GM23248 (cell line): ENCODE measurements at regions not wholly inside any gene's neighbourhood (a gene's known extent, or its start where the extent isn't known, plus 50 kb on each side); places are given as distances from the start of the nearest gene placed in this dataset.

Experiments used
- DNase-seq: peaks from one replicate; pipeline ENCODE4 v3.0.0-alpha.2; 2015
- H2AFZ ChIP-seq: fragments of 200-600 bp; sonication (generic); 2 replicates; pipeline ENCODE4 v1.6.1; 2016; ENCODE audit warnings: antibody characterized with exemption
- H3F3A ChIP-seq: fragments of 200-600 bp; sonication (generic); 2 replicates; pipeline ENCODE4 v1.6.1; 2016; ENCODE audit warnings: mild to moderate bottlenecking, antibody characterized with exemption, mixed run types; ENCODE audit not compliant: insufficient read depth
- H3K27ac ChIP-seq: fragments of 200-600 bp; sonication (generic); 2 replicates; pipeline ENCODE4 v1.5.1; 2016; ENCODE audit warnings: mild to moderate bottlenecking
- H3K27me3 ChIP-seq: fragments of 200-600 bp; sonication (generic); replicated peaks from 2 replicates; pipeline ENCODE4 v1.6.1; 2016; ENCODE audit warnings: mild to moderate bottlenecking; ENCODE audit not compliant: insufficient read depth
- H3K36me3 ChIP-seq: fragments of 200-600 bp; sonication (generic); 2 replicates; pipeline ENCODE4 v1.6.1; 2016; ENCODE audit warnings: low read depth, mild to moderate bottlenecking
- H3K4me1 ChIP-seq: fragments of 200-600 bp; sonication (generic); 2 replicates; pipeline ENCODE4 v1.6.1; 2016; ENCODE audit warnings: mild to moderate bottlenecking; ENCODE audit not compliant: insufficient read depth
- H3K4me2 ChIP-seq: fragments of 200-600 bp; sonication (generic); one replicate; pipeline ENCODE4 v1.6.1; 2016; ENCODE audit warnings: mild to moderate bottlenecking; ENCODE audit not compliant: unreplicated experiment
- H3K4me3 ChIP-seq: fragments of 200-600 bp; sonication (generic); 2 replicates; pipeline ENCODE4 v1.5.1; 2016; ENCODE audit warnings: mild to moderate bottlenecking
- H3K79me2 ChIP-seq: fragments of 200-600 bp; sonication (generic); 2 replicates; pipeline ENCODE4 v1.6.1; 2016; ENCODE audit warnings: mild to moderate bottlenecking; ENCODE audit not compliant: insufficient read depth
- H3K9ac ChIP-seq: fragments of 200-600 bp; sonication (generic); 2 replicates; pipeline ENCODE4 v1.6.1; 2016; ENCODE audit warnings: mild to moderate bottlenecking
- H3K9me2 ChIP-seq: fragments of 200-600 bp; sonication (generic); 2 replicates; pipeline ENCODE4 v1.6.1; 2016; ENCODE audit warnings: mixed run types, mild to moderate bottlenecking, moderate library complexity; ENCODE audit not compliant: insufficient read depth
- H3K9me3 ChIP-seq: fragments of 200-600 bp; sonication (generic); one replicate; pipeline ENCODE4 v1.6.1; 2017; ENCODE audit warnings: low read depth
- H4K20me1 ChIP-seq: fragments of 200-600 bp; sonication (generic); 2 replicates; pipeline ENCODE4 v1.6.0; 2016; ENCODE audit not compliant: insufficient read depth
- EZH2 ChIP-seq: fragments of 200-600 bp; sonication (generic); IDR thresholded peaks from 2 replicates; pipeline ENCODE4 v1.6.1; 2018; ENCODE audit warnings: antibody characterized with exemption, mild to moderate bottlenecking; ENCODE audit not compliant: insufficient read depth, poor library complexity, severe bottlenecking
- EZH2phosphoT487 ChIP-seq: fragments of 200-600 bp; sonication (generic); IDR thresholded peaks from 2 replicates; pipeline ENCODE4 v1.6.1; 2018; ENCODE audit warnings: antibody characterized with exemption, moderate library complexity, mild to moderate bottlenecking, low read depth; ENCODE audit not compliant: insufficient read depth
- WGBS, 2 experiments: methylation state at CpG; one replicate each; pipeline ENCODE4 v1.1.6; 2015 to 2017; ENCODE audit warnings: low lambda C conversion rate in 2 of 2, low coverage in 1 of 2; ENCODE audit errors: missing lambda C conversion rate in 2 of 2; 5-methylcytosine and 5-hydroxymethylcytosine counted together
- in situ Hi-C: fragments of 300-500 bp; cut with MboI; formaldehyde crosslinking; loops from 2 replicates; pipeline ENCODE4 v1.15.0; 2020

DNA sequence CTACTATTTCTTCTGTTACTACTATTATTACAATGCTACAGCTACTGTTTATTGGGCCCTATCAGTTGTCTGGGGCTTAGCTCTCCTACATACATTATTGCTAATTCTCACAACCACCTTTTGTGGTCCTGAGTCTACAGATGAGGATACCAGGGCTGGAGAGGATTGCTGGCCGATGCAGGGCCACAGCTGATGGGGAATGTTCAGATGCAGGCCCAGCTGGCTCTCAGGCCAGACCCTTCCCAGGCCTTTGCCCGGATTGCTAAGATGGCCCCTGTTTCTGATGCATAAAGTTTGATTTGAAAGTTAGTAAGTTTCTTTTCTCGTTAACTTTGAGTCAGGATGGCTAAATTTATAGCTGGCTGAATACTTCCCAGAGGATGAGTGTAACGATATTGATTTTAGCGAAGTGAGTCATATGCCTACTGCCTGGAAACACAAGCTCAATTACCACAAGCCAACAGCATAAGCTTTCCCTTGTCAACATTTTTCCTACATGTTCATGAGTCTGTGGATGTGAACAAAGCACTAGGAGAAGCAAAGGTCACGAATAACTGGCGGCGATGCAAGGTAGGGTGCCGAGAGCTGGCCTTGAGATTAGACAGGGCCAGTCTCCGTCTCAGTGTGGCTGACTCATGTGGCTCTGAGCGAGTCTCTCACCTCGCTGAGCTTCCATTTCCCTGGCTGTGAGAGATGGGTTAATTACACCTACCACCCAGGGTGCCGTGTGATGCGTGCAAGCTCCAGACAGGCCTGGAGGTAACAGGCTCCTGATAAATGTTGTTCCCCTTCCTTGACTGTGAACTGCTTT, 111.0 kb downstream of the BEGAIN start:
- peak overlapping the region; percentile 85 for H3K9ac ChIP-seq

DNA sequence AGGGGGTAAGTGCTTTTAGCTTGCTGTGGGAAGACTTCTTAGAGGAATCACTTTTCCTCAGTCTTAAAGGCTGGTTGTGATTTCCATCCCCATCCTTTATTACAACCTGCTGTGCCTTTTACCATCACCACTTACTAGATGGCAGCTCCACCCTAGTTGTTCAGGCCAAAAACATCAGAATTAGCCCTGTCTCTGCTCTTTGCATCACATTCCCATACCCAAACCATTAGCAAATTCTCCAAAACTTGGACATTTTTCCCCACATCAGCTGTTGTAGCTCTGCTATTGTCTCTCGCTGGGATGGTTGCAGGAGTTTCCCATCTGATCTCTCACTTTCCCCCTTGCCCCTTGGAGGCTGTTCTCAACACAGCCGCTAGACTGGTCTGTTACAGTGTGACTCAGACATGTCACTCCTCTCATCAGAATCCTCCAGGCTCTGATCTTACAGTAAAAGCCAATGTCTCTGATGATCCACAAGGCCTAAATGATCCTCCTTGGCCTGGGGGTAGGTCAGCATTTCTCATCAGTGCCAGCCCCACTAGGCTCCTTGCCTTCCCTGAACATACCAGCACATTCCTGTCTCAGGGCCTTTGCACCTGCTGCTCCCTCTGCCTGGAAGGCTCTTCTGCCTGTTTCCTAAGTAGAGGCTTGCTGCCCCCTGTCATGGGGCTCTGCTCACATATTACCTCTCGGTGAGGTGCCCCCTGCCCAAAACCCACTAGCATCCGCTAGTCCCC, 102.5 kb downstream of the BEGAIN start:
- H3F3A ChIP-seq = peaks cover 25% of the 10 kb centered on the region
- H3K79me2 ChIP-seq = no peaks in the 10 kb centered on the region
- no peaks in the 10 kb centered on the region for H3K36me3 ChIP-seq
- no peak overlapping the region for H3K9ac ChIP-seq
- H3K9me3 ChIP-seq = no peaks in the 10 kb centered on the region
- H2AFZ ChIP-seq = no peak overlapping the region
- H4K20me1 ChIP-seq = no peaks in the 10 kb centered on the region
- H3K4me2 ChIP-seq = no peak overlapping the region
- no peaks in the 10 kb centered on the region for H3K27me3 ChIP-seq
- H3K4me3 ChIP-seq = no peak overlapping the region
- H3K4me1 ChIP-seq = peaks cover 19% of the 10 kb centered on the region
- no peak for TF ChIP-seq EZH2phosphoT487
- no peak for TF ChIP-seq EZH2
- no peaks in the 10 kb centered on the region for H3K9me2 ChIP-seq
- WGBS, 2 experiments = 93 to 100% methylated on average over 4 of the region's 4 CpGs
- DNase-seq = peak; percentile 3
- no peak overlapping the region for H3K27ac ChIP-seq
- in situ Hi-C loops = no loop called here

More for the DNA sequence above, 111.0 kb downstream of the BEGAIN start:
- peak overlapping the region; percentile 97 for H3K27ac ChIP-seq
- H3K9me3 ChIP-seq = no peaks in the 10 kb centered on the region
- peak overlapping the region; percentile 77 for H3K4me2 ChIP-seq
- in situ Hi-C loops = no loop called here
- WGBS, 2 experiments = 22 to 26% methylated on average over 14 of the region's 14 CpGs
- H3K79me2 ChIP-seq = no peaks in the 10 kb centered on the region
- no peaks in the 10 kb centered on the region for H3K9me2 ChIP-seq
- peaks cover 25% of the 10 kb centered on the region for H3F3A ChIP-seq
- peak; percentile 95 for DNase-seq
- H3K27me3 ChIP-seq = no peaks in the 10 kb centered on the region
- no peaks in the 10 kb centered on the region for H4K20me1 ChIP-seq
- H3K4me1 ChIP-seq = peaks cover 19% of the 10 kb centered on the region
- H2AFZ ChIP-seq = no peak overlapping the region
- TF ChIP-seq EZH2phosphoT487 (0 out of 2 replicates have a peak, but pooled peaks have one; percentile 49), EZH2 (no peak)
- H3K4me3 ChIP-seq = peak overlapping the region; percentile 33
- no peaks in the 10 kb centered on the region for H3K36me3 ChIP-seq

DNA sequence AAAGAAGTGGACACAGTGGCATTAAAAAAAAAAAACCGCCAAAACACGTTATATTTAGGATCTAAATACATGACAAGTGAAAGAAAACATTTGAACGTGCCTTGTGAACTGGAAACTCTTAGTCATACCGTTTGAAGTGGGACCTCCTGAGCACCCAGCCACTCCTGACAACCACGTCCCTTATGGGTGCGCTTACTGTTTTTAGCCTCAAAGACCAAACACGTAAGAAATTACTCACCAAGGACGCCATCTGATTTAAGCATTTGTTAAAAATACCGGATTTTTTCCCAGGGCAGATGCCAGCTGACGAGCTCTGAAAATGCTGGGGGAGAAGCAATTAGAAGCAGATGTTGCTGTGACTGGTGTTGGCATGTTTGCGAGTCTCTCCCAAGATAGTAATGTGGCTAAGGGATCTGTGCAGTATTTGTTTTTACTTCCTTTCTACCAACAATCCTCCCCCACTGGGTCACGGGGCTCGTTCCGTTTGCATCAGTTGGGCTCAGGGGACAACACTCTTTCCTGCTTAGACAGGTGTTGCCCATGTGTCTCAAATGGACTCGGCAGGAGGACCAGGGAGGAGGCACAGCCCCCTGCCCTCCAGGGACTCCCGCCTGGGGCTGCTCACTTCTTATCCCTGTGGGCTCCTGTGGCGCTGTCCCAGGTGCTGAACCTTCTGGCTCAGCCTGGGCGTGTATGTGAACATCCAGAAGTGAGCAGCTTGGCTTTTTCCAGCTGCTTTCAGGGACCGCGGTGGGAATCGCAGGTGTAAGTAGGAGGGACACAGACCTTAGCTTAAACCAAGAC, 101.0 kb downstream of the BEGAIN start:
- Histone ChIP-seq H4K20me1 (peaks cover 7% of the 10 kb centered on the region; the same call in 1 of the 2 replicates), H3K27ac (peak overlapping the region; percentile 89)
- TF ChIP-seq EZH2 (no peak), EZH2phosphoT487 (0 out of 2 replicates have a peak, but pooled peaks have one; percentile 61)

More for the DNA sequence above, 101.0 kb downstream of the BEGAIN start:
- WGBS, 2 experiments = 6 to 7% methylated on average over 21 of the region's 21 CpGs
- Histone ChIP-seq H3K9me3 (no peaks in the 10 kb centered on the region), H2AFZ (no peak overlapping the region), H3K9ac (peak overlapping the region; percentile 69), H3F3A (peaks cover 25% of the 10 kb centered on the region), H3K4me2 (peak overlapping the region; percentile 59), H3K36me3 (no peaks in the 10 kb centered on the region), H3K4me3 (0 out of 2 replicates have a peak overlapping the region, but pooled peaks have one; percentile 5), H3K9me2 (no peaks in the 10 kb centered on the region), H3K79me2 (no peaks in the 10 kb centered on the region), H3K4me1 (peaks cover 19% of the 10 kb centered on the region), H3K27me3 (no peaks in the 10 kb centered on the region)
- peak; percentile 95 for DNase-seq
- in situ Hi-C loops = no loop called here
